Brain microvascular endothelial cell (primary cell): ENCODE measurements at regions not wholly inside any gene's neighbourhood (a gene's known extent, or its start where the extent isn't known, plus 50 kb on each side); places are given as distances from the start of the nearest gene placed in this dataset.

ENCODE experiments used
- DNase-seq: peaks from one replicate; pipeline ENCODE4 v3.0.0-alpha.2; 2020
- H3K27ac ChIP-seq: fragments of 250-450 bp; sonication (Bioruptor Pico); 2 replicates; pipeline ENCODE4 v1.5.1; 2020; ENCODE audit warnings: mild to moderate bottlenecking, moderate library complexity
- H3K27me3 ChIP-seq: fragments of 250-450 bp; sonication (Bioruptor Pico); replicated peaks from 2 replicates; pipeline ENCODE4 v1.5.1; 2020; ENCODE audit warnings: mild to moderate bottlenecking
- H3K36me3 ChIP-seq: fragments of 250-450 bp; sonication (Bioruptor Pico); replicated peaks from 2 replicates; pipeline ENCODE4 v1.5.1; 2020; ENCODE audit warnings: mild to moderate bottlenecking
- H3K4me3 ChIP-seq: 2 replicates; pipeline ENCODE4 v1.5.1; 2011; ENCODE audit warnings: low read depth, mild to moderate bottlenecking, control low read depth, low read length, moderate library complexity
- CTCF ChIP-seq: IDR thresholded peaks from 2 replicates; pipeline ENCODE4 v1.5.1; 2011; ENCODE audit warnings: low read depth, mild to moderate bottlenecking, moderate library complexity, low read length, control low read depth, inconsistent platforms; ENCODE audit errors: missing control alignments
- in situ Hi-C: cut with HindIII; loops from 2 replicates; pipeline ENCODE4 v1.10.0; 2017; ENCODE audit warnings: low sequenced_read_pairs, low pct_ligation_motif_present

- Histone ChIP-seq H3K4me3 (no peak overlapping the region), H3K36me3 (no peaks in the 10 kb centered on the region), H3K27me3 (no peaks in the 10 kb centered on the region), H3K27ac (no peak overlapping the region)
- in situ Hi-C loops = no loop called here
- no peak for DNase-seq
- no peak for TF ChIP-seq CTCF
These were observed 412.0 kb upstream of the ATP2B1 start for GRCh38 chr12:90120627-90121026.

GRCh38 chr12:90112666-90113065, 404.0 kb upstream of the ATP2B1 start:
- Histone ChIP-seq H3K4me3 (no peak overlapping the region), H3K27ac (no peak overlapping the region), H3K36me3 (no peaks in the 10 kb centered on the region), H3K27me3 (no peaks in the 10 kb centered on the region)
- in situ Hi-C loops = no loop called here
- no peak for DNase-seq
- TF ChIP-seq CTCF = no peak

- H3K36me3 ChIP-seq = no peaks in the 10 kb centered on the region
- TF ChIP-seq CTCF = no peak
- H3K4me3 ChIP-seq = no peak overlapping the region
- no peak for DNase-seq
- no peaks in the 10 kb centered on the region for H3K27me3 ChIP-seq
- in situ Hi-C loops = no loop called here
- no peak overlapping the region for H3K27ac ChIP-seq
These were observed 403.3 kb upstream of the ATP2B1 start for GRCh38 chr12:90111791-90112580.

- Histone ChIP-seq H3K36me3 (no peaks in the 10 kb centered on the region), H3K4me3 (no peak overlapping the region), H3K27me3 (no peaks in the 10 kb centered on the region), H3K27ac (no peak overlapping the region)
- no peak for DNase-seq
- in situ Hi-C loops = no loop called here
- TF ChIP-seq CTCF = no peak
These were observed 397.9 kb upstream of the ATP2B1 start for GRCh38 chr12:90106568-90106967.

- DNase-seq = peak; percentile 38
- in situ Hi-C loops = no loop called here
- Histone ChIP-seq H3K4me3 (no peak overlapping the region), H3K27me3 (no peaks in the 10 kb centered on the region), H3K36me3 (no peaks in the 10 kb centered on the region), H3K27ac (no peak overlapping the region)
- TF ChIP-seq CTCF = peak; percentile 67
These were observed 394.5 kb upstream of the ATP2B1 start for GRCh38 chr12:90102957-90103652.
